ENCODE measurements at regions not wholly inside any gene's neighbourhood (a gene's known extent, or its start where the extent isn't known, plus 50 kb on each side); places are given as distances from the start of the nearest gene placed in this dataset.

DNA sequence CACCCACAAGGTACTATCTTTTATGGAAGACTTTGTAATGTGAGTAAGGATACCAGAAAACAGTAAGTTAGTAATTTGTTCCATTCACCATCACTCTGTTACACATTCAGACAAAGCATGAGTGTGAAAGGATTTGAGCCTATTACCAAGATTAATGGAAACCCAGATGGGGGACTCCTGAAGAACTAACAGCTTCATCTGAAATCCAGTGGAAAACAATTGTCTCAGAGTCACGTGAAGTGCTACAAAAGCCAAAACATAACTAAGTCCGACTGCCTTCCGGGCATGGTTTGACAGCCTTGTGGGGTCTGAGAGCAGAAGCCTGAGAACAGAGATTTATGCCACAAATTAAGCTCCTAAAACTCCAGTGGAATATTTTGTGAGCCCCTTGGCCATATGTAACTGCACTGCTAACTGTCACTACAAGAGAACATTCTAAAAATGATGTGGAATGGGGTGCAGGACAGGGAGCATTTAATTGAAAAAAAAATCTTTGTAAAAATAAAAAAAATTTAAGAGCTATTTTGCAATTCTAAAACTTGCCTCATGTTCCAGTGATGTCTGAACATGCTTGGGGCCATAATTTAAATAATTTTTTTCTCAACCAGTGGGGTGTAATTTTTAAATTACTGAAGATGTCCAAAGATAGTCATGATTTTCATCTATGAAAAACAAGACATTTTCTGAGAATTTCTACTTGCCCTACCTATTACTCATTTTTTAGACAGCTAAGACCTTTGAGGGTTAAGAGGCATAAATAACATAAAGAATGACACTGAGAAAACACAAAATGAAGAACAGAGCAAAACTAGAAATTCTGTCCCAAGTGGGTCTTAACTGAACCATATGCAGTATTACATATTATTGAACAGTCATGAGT lies 555.0 kb downstream of the INHBA start:
- H3K4me1 ChIP-seq (ENCODE audit: control insufficient read depth, insufficient read depth, low read length), result no peaks in the 10 kb centered on the region
- no peak overlapping the region for H3K4me3 ChIP-seq (ENCODE audit: low read length)
- no peaks in the 10 kb centered on the region for H3K27me3 ChIP-seq (ENCODE audit: control insufficient read depth, insufficient read depth)
- intact Hi-C loops (cut with DNase I), result no loop called here
- 73% methylated on average over 3 of the region's 3 CpGs for WGBS
- ATAC-seq (no peak), DNase-seq (no peak)
- no peaks in the 10 kb centered on the region for H3K9me3 ChIP-seq (ENCODE audit: control insufficient read depth, low read length)
- H3K27ac ChIP-seq (ENCODE audit: low read length), result no peak overlapping the region

DNA sequence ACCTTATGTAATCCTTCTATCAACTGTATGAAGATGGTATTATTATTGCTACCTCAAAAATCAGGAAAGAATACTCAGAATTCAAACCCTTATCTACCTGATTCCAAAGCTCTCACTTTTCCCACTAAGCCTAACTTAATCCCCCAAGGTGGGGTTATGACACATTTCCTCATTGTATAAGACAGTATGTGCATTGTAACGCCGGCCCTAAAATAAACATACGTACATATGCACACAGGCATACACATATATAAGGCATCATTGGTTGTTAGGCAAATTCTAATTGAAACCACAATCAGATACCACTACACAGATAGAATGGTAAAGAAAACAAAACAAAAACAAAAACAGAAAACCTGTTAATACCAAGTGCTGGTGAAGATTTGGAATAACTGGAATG lies 556.5 kb downstream of the INHBA start:
- DNase-seq, result no peak
- Histone ChIP-seq H3K4me1 (ENCODE audit: control insufficient read depth, insufficient read depth, low read length) (no peaks in the 10 kb centered on the region), H3K4me3 (ENCODE audit: low read length) (no peak overlapping the region), H3K27ac (ENCODE audit: low read length) (no peak overlapping the region), H3K9me3 (ENCODE audit: control insufficient read depth, low read length) (no peaks in the 10 kb centered on the region), H3K27me3 (ENCODE audit: control insufficient read depth, insufficient read depth) (no peaks in the 10 kb centered on the region)
- 94% methylated on average over 3 of the region's 3 CpGs for WGBS
- intact Hi-C loops (cut with DNase I), result no loop called here
- no peak for ATAC-seq

DNA sequence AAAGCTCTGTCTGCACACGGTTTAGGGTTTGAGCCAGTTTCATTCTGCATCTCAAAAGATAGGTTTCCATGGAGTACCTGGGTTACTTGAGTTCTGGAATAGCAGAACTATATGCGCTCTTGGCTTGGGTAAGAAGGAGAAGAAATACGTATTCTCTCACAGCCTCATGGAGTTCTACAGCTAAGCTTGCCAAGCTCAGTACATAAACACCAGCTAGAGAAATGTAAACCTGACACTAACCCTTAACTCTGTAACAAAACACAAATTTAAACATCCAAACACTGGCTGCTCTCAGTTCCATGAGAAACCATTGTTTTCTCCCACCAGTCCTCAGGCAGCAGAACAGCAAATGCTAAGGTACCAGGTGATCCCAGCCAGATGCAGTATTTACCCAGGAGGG lies 557.2 kb downstream of the INHBA start:
- 86% methylated on average over 3 of the region's 3 CpGs for WGBS
- DNase-seq, result no peak
- Histone ChIP-seq H3K4me1 (ENCODE audit: control insufficient read depth, insufficient read depth, low read length) (no peaks in the 10 kb centered on the region), H3K27me3 (ENCODE audit: control insufficient read depth, insufficient read depth) (no peaks in the 10 kb centered on the region), H3K27ac (ENCODE audit: low read length) (no peak overlapping the region), H3K4me3 (ENCODE audit: low read length) (no peak overlapping the region), H3K9me3 (ENCODE audit: control insufficient read depth, low read length) (no peaks in the 10 kb centered on the region)
- intact Hi-C loops (cut with DNase I), result no loop called here
- no peak for ATAC-seq

DNA sequence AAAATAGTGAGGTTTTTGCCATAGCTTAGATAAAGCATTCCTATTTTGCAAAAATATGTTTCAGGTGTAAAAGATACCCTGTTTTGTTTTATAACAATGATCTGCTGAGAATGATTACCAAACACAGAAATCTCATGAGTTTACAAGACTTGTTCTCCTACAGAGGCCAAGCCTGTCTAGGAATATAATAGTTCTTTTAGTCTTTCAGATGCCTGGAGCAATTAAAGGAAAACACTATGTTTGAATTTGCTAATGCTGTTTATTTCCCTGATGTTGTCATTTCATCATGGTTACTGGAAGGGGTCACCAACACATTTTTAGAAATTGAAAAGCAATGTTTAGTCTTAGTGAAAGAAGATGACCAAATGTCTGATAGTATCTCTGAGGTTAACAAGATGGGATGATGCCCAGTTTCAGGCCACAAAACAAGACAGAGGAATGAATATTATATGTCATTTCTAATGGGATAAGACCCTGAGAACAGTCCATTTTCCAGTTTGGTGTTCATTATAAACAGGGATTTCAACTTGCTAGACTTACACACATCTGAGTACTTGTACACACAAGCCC lies 559.9 kb downstream of the INHBA start:
- ATAC-seq (no peak), DNase-seq (no peak)
- intact Hi-C loops (cut with DNase I), result no loop called here
- Histone ChIP-seq H3K27me3 (ENCODE audit: control insufficient read depth, insufficient read depth) (no peaks in the 10 kb centered on the region), H3K4me1 (ENCODE audit: control insufficient read depth, insufficient read depth, low read length) (no peaks in the 10 kb centered on the region), H3K27ac (ENCODE audit: low read length) (no peak overlapping the region), H3K4me3 (ENCODE audit: low read length) (no peak overlapping the region), H3K9me3 (ENCODE audit: control insufficient read depth, low read length) (no peaks in the 10 kb centered on the region)

DNA sequence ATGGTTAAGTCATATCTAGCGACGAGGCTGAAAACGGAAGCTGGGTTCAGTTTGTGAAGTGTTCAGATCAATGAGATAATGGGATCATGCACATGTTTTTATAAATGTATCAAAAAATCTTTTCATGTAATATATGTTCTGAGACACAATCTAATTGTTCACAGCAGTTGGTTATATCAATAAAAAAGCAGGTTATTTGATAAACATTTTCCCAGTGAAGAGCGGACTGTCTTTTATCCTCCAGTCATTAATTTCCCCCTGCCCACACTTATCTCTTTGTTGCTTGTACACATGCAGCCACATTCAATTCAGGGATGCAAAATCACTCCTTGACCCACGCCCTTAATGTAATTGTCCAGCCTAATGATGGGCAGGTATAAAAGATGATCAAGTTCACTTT lies 563.1 kb downstream of the INHBA start:
- no peak for ATAC-seq

DNA sequence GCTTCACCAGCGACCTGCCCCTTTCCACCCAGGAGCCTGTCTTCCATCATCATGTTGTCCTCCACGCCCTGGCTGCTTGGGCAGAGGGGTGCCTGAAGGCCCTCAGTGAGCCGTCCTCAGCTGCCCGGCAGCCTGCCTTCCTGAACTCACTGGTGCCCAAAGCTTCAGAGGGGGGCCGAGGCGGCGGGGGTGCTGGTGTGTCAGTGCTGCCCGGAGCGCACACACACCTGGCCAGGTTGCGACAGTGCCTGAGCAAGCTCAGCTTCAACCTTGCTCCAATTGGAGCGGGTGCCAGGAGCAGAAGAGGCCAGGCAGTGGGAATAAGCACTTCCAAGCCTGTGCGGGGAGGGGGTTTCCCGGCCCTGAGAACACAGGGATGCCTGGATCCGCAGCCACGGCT lies 566.3 kb downstream of the INHBA start:
- DNase-seq, result peak in 2 of 3 donors; percentile 38
- no peak for ATAC-seq
- H3K27ac ChIP-seq (ENCODE audit: low read length), result no peak overlapping the region
- WGBS, result 95% methylated on average over 15 of the region's 15 CpGs
- no peaks in the 10 kb centered on the region for H3K9me3 ChIP-seq (ENCODE audit: control insufficient read depth, low read length)
- H3K27me3 ChIP-seq (ENCODE audit: control insufficient read depth, insufficient read depth), result no peaks in the 10 kb centered on the region
- H3K4me1 ChIP-seq (ENCODE audit: control insufficient read depth, insufficient read depth, low read length), result no peaks in the 10 kb centered on the region
- no peak overlapping the region for H3K4me3 ChIP-seq (ENCODE audit: low read length)
- intact Hi-C loops (cut with DNase I), result no loop called here

More for the DNA sequence above, 563.1 kb downstream of the INHBA start:
- intact Hi-C loops (cut with DNase I), result no loop called here
- Histone ChIP-seq H3K4me1 (ENCODE audit: control insufficient read depth, insufficient read depth, low read length) (no peaks in the 10 kb centered on the region), H3K27ac (ENCODE audit: low read length) (no peak overlapping the region), H3K27me3 (ENCODE audit: control insufficient read depth, insufficient read depth) (no peaks in the 10 kb centered on the region), H3K9me3 (ENCODE audit: control insufficient read depth, low read length) (no peaks in the 10 kb centered on the region), H3K4me3 (ENCODE audit: low read length) (no peak overlapping the region)
- DNase-seq, result no peak
- WGBS, result 82% methylated on average over 5 of the region's 5 CpGs

DNA sequence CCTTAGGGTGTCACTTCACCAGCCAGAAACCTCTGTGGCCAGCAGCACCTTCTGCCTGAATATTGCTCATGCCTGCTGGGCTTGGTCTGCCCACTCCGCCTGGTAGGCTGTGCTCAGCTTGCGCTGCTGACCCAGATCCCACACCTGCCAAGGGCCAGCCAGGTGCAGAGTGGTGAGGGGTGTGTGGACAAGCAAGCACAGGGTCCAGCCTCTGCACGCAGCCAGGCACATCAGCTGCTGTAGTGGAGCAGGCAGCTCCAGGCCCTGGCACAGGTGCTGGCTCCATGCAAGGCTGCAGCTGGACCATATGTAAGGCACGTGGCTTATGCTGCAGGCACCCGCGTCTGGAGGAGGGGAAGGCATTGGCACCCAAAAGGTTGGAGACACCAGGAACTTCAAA lies 567.4 kb downstream of the INHBA start:
- intact Hi-C loops (cut with DNase I), result no loop called here
- 93% methylated on average over 6 of the region's 6 CpGs for WGBS
- Histone ChIP-seq H3K27ac (ENCODE audit: low read length) (no peak overlapping the region), H3K9me3 (ENCODE audit: control insufficient read depth, low read length) (no peaks in the 10 kb centered on the region), H3K4me1 (ENCODE audit: control insufficient read depth, insufficient read depth, low read length) (no peaks in the 10 kb centered on the region), H3K27me3 (ENCODE audit: control insufficient read depth, insufficient read depth) (no peaks in the 10 kb centered on the region), H3K4me3 (ENCODE audit: low read length) (no peak overlapping the region)
- no peak for ATAC-seq
- peak in 2 of 3 donors; percentile 40 to 47 for DNase-seq

DNA sequence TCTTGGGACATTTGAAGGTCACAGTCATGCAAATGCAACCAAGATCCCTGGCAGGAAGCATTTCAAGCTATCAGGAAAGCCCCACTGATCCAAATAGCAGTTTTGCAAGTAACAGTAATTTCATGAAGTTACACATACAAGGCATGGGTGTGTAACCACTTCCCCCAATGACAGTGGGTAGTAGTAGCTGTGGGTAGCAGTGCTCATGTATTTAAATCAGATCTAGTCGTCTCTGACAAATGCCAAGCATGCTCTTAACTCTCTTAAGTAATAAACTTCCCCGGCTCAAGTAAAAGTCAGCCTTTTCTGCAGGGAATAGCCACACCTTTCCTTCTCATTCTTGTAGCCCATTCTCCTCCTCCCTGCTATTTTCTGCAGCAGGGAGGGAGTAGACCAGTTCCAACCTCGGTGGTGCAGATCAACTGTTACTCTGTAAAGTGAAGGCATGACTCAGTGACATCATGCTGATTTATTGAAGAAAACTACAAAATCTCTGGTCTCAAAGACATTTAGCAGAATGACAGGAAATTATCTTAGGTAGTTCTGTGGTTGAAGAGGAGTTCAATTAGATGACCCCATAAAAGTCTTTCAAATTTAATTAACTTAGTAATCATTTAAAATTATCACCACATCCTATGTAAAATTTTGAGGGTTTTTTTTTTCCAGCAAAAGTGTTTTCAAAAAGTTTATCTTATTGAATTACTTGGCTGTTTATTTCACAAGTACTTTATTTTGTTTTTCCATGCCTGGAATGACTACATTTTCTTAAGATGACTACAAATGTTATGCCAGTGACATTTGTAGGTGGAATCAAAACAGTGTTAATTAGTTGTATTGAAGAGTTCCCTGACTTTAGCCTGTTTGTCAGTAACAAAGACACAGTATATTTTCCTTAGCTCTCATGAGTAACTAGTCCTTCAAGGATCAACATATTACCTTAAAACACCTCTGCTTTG lies 568.3 kb downstream of the INHBA start:
- ATAC-seq, result peak in 1 of 2 donors; percentile 45
- intact Hi-C loops (cut with DNase I), result no loop called here
- no peak overlapping the region for H3K27ac ChIP-seq (ENCODE audit: low read length)
- DNase-seq, result no peak
- WGBS, result 27% methylated on average over 3 of the region's 3 CpGs
- no peak overlapping the region for H3K4me3 ChIP-seq (ENCODE audit: low read length)
- H3K9me3 ChIP-seq (ENCODE audit: control insufficient read depth, low read length), result no peaks in the 10 kb centered on the region
- no peaks in the 10 kb centered on the region for H3K27me3 ChIP-seq (ENCODE audit: control insufficient read depth, insufficient read depth)
- no peaks in the 10 kb centered on the region for H3K4me1 ChIP-seq (ENCODE audit: control insufficient read depth, insufficient read depth, low read length)

DNA sequence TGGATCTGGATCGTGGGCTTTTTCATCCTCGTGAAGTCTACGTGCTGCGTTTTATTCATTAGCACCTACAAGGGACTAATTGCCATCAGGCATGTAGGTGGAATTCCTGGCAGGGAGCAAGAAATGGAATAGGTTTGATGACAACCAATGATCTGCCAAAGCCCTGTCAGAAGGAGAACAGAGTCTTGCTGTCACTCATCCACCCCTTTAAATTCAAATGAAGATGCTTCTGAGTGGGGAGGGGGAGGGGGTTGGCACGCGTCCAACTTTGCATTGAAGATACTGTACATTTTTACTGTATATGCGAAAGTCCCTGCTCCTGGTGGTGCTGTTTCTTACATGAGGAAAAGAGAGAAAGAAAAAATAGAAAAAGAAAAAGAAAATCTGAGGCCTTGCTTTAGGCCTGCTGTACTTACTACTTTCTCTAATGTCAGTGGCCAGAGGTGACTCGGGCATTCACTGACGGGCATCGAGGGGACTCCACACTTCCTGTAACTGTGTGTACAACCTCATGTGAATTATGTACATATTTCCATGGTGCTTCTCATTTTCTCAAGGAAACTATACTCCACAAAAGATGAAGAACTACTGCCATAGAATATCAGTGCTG lies 569.1 kb downstream of the INHBA start:
- ATAC-seq (no peak), DNase-seq (peak in 1 of 3 donors; percentile 33)
- Histone ChIP-seq H3K9me3 (ENCODE audit: control insufficient read depth, low read length) (no peaks in the 10 kb centered on the region), H3K4me3 (ENCODE audit: low read length) (no peak overlapping the region), H3K4me1 (ENCODE audit: control insufficient read depth, insufficient read depth, low read length) (no peaks in the 10 kb centered on the region), H3K27me3 (ENCODE audit: control insufficient read depth, insufficient read depth) (no peaks in the 10 kb centered on the region), H3K27ac (ENCODE audit: low read length) (no peak overlapping the region)
- WGBS, result 66% methylated on average over 10 of the region's 10 CpGs
- intact Hi-C loops (cut with DNase I), result no loop called here

DNA sequence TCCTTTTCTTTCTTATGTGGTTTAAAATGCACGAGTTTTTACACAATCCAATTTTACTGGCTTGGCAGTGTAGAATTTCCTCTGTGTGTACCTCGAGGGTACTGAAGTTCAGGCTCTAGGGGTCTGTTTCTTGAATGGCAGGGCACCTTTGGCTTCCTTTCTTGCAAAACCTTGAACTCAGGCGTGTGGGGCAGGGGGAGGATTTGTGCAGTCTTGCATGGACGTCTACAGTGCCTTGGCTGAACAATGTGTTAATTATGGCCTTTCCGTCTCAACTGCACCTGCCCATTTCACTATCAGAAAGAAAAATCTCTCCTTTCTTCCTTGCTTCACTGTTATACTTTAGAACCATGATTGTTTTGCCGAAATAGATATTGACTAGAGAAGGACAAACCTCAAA lies 570.9 kb downstream of the INHBA start:
- intact Hi-C loops (cut with DNase I), result no loop called here
- no peak overlapping the region for H3K4me3 ChIP-seq (ENCODE audit: low read length)
- no peak for DNase-seq
- no peaks in the 10 kb centered on the region for H3K9me3 ChIP-seq (ENCODE audit: control insufficient read depth, low read length)
- WGBS, result 81% methylated on average over 6 of the region's 6 CpGs
- H3K27ac ChIP-seq (ENCODE audit: low read length), result no peak overlapping the region
- no peak for ATAC-seq
- no peaks in the 10 kb centered on the region for H3K4me1 ChIP-seq (ENCODE audit: control insufficient read depth, insufficient read depth, low read length)
- H3K27me3 ChIP-seq (ENCODE audit: control insufficient read depth, insufficient read depth), result no peaks in the 10 kb centered on the region

Measured in right cardiac atrium (tissue), 5 donors.